ELF-1 (cell line): ENCODE measurements at regions not wholly inside any gene's neighbourhood (a gene's known extent, or its start where the extent isn't known, plus 50 kb on each side); places are given as distances from the start of the nearest gene placed in this dataset.

Source experiments
- DNase-seq: peaks from one replicate; pipeline ENCODE4 v3.0.0-alpha.2; 2016; ENCODE audit warnings: low read depth, low spot score

GRCh38 chr1:238306411-238306810 lies 415.7 kb upstream of the ZP4 start:
- DNase-seq = no peak

- DNase-seq = no peak
Measured at GRCh38 chr1:238302646-238303045, 411.9 kb upstream of the ZP4 start.

- DNase-seq = no peak
Measured at GRCh38 chr1:238296371-238296770, 405.6 kb upstream of the ZP4 start.

GRCh38 chr1:238293075-238293474 lies 402.4 kb upstream of the ZP4 start:
- DNase-seq = no peak

GRCh38 chr1:238281418-238281817 lies 390.7 kb upstream of the ZP4 start:
- DNase-seq = no peak

- no peak for DNase-seq
Measured at GRCh38 chr1:238279694-238280380, 389.1 kb upstream of the ZP4 start.

GRCh38 chr1:238272145-238272544 lies 381.4 kb upstream of the ZP4 start:
- no peak for DNase-seq

- no peak for DNase-seq
Measured at GRCh38 chr1:238265866-238266265, 375.1 kb upstream of the ZP4 start.

- DNase-seq = no peak
Measured at GRCh38 chr1:238264951-238265350, 374.2 kb upstream of the ZP4 start.

GRCh38 chr1:238258510-238258909 lies 367.8 kb upstream of the ZP4 start:
- DNase-seq = no peak

- DNase-seq = no peak
Measured at GRCh38 chr1:238257018-238257621, 366.4 kb upstream of the ZP4 start.

- DNase-seq = no peak
Measured at GRCh38 chr1:238254935-238255334, 364.2 kb upstream of the ZP4 start.

GRCh38 chr1:238252033-238252802 lies 361.5 kb upstream of the ZP4 start:
- DNase-seq = peak; percentile 63

- DNase-seq = no peak
Measured at GRCh38 chr1:238248356-238248755, 357.6 kb upstream of the ZP4 start.

GRCh38 chr1:238242181-238242580 lies 351.5 kb upstream of the ZP4 start:
- DNase-seq = no peak

GRCh38 chr1:238241607-238242006 lies 350.9 kb upstream of the ZP4 start:
- no peak for DNase-seq

GRCh38 chr1:238239343-238239742 lies 348.6 kb upstream of the ZP4 start:
- DNase-seq = no peak

- no peak for DNase-seq
Measured at GRCh38 chr1:238233966-238234365, 343.2 kb upstream of the ZP4 start.

- no peak for DNase-seq
Measured at GRCh38 chr1:238232084-238232710, 341.5 kb upstream of the ZP4 start.

- no peak for DNase-seq
Measured at GRCh38 chr1:238226810-238227209, 336.1 kb upstream of the ZP4 start.

GRCh38 chr1:238223076-238223640 lies 332.4 kb upstream of the ZP4 start:
- no peak for DNase-seq

GRCh38 chr1:238221738-238222137 lies 331.0 kb upstream of the ZP4 start:
- DNase-seq = no peak
